ENCODE measurements at regions not wholly inside any gene's neighbourhood (a gene's known extent, or its start where the extent isn't known, plus 50 kb on each side); places are given as distances from the start of the nearest gene placed in this dataset.
"Not testable (repeated sequence)": the region's sequence is repeated elsewhere in the genome, so short reads cannot be mapped to it uniquely, and the experiment has no call there.

DNA sequence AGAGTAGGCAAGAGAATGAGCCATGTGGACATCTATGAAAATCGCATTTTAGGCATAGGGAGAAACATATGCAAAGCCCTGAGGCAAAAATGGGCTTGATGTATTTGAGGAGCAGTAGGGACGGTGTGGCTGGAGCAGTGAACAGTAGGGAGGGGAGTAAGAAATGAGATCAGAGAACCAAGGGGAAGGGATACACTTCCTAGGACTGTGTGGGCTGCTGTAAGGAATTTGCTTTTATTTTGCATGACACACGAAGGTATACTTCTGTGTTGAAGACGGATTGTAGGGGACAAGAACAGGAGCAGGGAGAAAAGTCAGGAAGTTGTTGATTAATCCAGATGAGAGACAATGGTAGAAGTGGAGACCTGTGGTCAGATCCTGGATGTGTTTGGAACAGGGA is 572.1 kb downstream of the JRKL start:
- H3K27ac Mint-ChIP-seq: no peak overlapping the region
- no peak overlapping the region for H3K4me3 Mint-ChIP-seq
- no peaks in the 10 kb centered on the region for H3K4me1 Mint-ChIP-seq
- H3K27me3 Mint-ChIP-seq: no peaks in the 10 kb centered on the region
- DNase-seq: no peak
- H3K9me3 Mint-ChIP-seq: no peaks in the 10 kb centered on the region
- no peaks in the 10 kb centered on the region for H3K36me3 Mint-ChIP-seq

DNA sequence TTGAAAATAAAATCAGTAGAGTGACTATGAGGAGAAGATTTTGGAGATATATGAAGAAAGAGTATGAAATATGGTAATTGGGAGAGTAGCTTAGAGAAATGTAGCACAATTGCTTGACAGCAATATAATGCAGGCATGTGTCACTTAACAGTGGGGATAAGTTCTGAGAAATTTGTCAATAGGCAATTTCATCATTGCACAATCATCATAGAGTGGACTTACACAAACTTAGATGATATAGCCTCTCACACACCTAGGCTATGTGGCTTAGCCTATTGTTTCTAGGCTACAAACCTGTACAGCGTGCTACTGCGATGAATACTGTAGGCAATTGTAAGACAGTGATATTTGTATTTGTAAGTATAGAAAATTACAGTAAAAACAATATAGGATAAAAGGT is 573.6 kb downstream of the JRKL start:
- no peaks in the 10 kb centered on the region for H3K27me3 Mint-ChIP-seq
- H3K4me1 Mint-ChIP-seq: no peaks in the 10 kb centered on the region

DNA sequence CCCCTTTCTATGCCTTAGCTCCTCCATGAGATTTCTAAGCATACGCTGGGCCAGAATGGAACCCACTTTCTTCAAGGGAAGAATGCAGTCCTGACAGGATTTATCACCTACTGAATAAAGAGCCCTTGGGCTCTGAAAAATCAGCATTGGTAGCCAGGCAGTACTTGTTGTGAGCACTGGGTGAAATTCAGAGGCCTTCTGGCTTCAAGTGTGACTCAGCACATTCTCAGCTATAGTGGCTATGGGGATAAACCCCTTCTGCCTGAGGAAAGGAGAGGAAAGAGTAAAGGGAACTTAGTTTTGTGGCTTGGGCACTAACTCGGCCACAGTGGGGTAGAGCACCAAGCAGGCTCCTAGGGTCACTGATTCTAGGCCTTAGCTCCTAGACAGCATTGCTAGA is 574.8 kb downstream of the JRKL start:
- Mint-ChIP-seq H3K4me1 (no peaks in the 10 kb centered on the region), H3K27ac (no peak overlapping the region), H3K4me3 (no peak overlapping the region), H3K36me3 (no peaks in the 10 kb centered on the region), H3K9me3 (no peaks in the 10 kb centered on the region), H3K27me3 (no peaks in the 10 kb centered on the region)
- DNase-seq: no peak

More for the DNA sequence above, 573.6 kb downstream of the JRKL start:
- H3K4me3 Mint-ChIP-seq: no peak overlapping the region
- H3K9me3 Mint-ChIP-seq: no peaks in the 10 kb centered on the region
- DNase-seq: no peak
- no peaks in the 10 kb centered on the region for H3K36me3 Mint-ChIP-seq
- no peak overlapping the region for H3K27ac Mint-ChIP-seq

DNA sequence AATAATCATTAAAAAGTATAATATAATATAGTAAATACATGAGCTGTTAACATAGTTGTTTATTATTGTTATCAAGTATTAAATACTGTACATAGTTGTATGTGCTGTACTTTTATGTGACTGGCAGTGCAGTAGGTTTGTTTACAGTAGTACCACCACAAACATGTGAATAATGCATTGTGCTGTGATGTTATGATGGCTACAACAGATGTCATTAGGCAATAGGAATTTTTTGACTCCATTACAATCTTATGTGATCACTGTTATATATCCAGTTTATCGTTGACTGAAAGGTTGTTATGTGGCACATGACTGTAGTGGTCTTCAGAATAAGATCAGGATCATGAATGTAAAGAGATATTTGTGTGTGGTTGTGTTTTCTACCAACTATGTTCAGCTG is 577.8 kb downstream of the JRKL start:
- Mint-ChIP-seq H3K27ac (no peak overlapping the region), H3K9me3 (no peaks in the 10 kb centered on the region), H3K27me3 (no peaks in the 10 kb centered on the region), H3K36me3 (no peaks in the 10 kb centered on the region), H3K4me1 (no peaks in the 10 kb centered on the region), H3K4me3 (no peak overlapping the region)
- no peak for DNase-seq

DNA sequence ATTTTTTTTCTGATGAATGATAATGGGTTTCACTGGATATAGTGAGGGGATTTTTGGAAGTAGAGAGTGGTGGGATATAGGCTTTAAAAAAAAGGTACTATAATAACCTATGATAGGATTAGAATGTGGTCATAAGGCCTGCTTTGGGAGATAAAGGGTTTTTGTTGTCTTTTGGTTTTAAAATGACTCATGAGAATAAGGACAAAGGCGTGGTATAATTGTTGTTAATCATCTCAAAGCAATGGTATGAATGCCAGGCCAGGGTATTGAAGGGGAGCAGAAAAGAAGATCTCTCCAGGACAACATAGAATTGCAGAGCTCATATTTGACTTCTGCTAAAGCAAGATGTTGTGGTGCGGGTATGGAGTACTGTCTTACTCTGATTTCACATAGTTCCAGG is 579.4 kb downstream of the JRKL start:
- Mint-ChIP-seq H3K4me3 (no peak overlapping the region), H3K27me3 (no peaks in the 10 kb centered on the region), H3K36me3 (no peaks in the 10 kb centered on the region), H3K4me1 (no peaks in the 10 kb centered on the region), H3K27ac (no peak overlapping the region), H3K9me3 (no peaks in the 10 kb centered on the region)
- DNase-seq: no peak

DNA sequence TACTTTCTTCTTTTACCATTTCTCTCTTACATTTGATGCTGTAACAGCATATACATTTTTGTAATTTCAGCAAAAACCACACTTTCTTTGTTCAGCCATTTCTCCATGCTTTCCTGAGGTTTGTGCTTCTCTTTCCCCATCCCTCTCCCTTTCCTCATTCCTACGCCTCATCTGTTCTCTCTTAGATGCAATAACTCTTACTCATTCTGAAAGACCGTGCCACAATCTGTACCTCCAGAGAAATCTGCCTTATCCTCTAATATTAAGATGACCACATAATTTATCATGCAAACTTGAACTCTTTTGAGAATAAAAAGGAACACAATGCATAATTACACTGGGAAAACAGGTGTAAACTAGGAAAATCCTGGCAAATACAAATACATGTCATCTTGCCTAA is 588.9 kb downstream of the JRKL start:
- Mint-ChIP-seq H3K27me3 (no peaks in the 10 kb centered on the region), H3K4me1 (no peaks in the 10 kb centered on the region), H3K9me3 (peaks cover 3% of the 10 kb centered on the region), H3K27ac (no peak overlapping the region), H3K36me3 (no peaks in the 10 kb centered on the region), H3K4me3 (no peak overlapping the region)
- DNase-seq: no peak

DNA sequence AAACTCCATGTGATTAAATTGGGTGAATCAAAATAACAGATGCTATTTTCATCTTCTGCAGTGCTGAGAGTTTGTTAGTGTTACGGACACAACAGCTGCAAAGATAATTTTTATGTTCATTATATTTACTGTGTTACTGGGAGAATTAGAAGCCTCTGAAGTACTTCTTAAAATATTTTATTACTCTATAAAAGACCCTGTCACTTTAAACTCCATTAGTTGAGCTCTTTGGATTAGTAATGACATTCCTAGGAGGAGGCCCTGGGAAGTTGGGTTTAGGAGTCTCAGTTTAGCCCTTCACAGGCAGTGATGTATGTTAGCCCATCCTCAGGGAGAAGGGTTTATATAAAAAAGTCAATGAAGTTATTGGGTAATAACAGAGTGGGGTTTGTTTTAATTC is 596.7 kb downstream of the JRKL start:
- no peaks in the 10 kb centered on the region for H3K4me1 Mint-ChIP-seq
- H3K27ac Mint-ChIP-seq: no peak overlapping the region
- no peak for DNase-seq
- H3K27me3 Mint-ChIP-seq: no peaks in the 10 kb centered on the region
- H3K9me3 Mint-ChIP-seq: no peaks in the 10 kb centered on the region
- H3K36me3 Mint-ChIP-seq: no peaks in the 10 kb centered on the region
- H3K4me3 Mint-ChIP-seq: no peak overlapping the region

DNA sequence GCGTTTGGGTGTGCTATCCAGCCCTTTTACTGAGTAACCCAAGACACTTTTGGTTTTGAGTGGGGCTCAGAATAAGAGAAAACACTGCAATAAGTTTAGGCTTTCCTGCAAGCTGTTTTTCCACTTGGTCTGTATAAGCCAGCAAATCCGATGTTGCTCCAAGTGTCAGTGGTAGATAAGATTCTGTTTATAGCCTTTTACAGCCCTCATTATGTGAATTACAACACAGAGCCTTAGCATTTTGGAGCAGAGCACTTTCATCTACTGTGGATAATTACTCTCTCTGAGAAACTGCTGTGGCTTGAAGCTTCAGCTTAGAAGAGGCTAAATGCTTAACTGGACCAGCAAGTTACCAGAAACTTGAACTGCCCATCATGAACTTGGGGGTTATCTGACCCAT is 601.1 kb downstream of the JRKL start:
- Mint-ChIP-seq H3K27me3 (no peaks in the 10 kb centered on the region), H3K27ac (no peak overlapping the region), H3K4me1 (no peaks in the 10 kb centered on the region), H3K4me3 (no peak overlapping the region), H3K9me3 (no peaks in the 10 kb centered on the region), H3K36me3 (no peaks in the 10 kb centered on the region)
- DNase-seq: no peak

DNA sequence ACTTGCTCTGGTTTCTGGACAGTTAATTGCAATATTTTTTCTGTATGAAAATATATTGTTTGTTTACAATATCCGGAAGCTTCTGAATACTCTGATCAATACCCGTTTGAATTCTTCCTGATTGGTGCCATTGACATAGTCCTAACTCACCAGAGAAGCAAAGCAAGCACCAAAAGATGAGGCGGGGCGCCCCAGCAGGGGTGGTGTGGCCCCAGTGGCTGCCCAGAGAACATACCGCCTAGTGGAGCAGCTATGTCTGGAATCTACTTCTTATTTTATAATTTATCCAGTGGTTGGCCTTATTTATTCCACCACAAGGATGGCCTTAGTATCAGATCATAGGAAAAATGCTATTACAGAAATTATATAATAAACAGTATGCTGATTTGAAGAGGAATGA is 610.7 kb downstream of the JRKL start:
- H3K4me1 Mint-ChIP-seq: no peaks in the 10 kb centered on the region
- H3K9me3 Mint-ChIP-seq: no peaks in the 10 kb centered on the region
- H3K27me3 Mint-ChIP-seq: no peaks in the 10 kb centered on the region
- H3K36me3 Mint-ChIP-seq: no peaks in the 10 kb centered on the region
- no peak overlapping the region for H3K4me3 Mint-ChIP-seq
- DNase-seq: no peak
- H3K27ac Mint-ChIP-seq: no peak overlapping the region

DNA sequence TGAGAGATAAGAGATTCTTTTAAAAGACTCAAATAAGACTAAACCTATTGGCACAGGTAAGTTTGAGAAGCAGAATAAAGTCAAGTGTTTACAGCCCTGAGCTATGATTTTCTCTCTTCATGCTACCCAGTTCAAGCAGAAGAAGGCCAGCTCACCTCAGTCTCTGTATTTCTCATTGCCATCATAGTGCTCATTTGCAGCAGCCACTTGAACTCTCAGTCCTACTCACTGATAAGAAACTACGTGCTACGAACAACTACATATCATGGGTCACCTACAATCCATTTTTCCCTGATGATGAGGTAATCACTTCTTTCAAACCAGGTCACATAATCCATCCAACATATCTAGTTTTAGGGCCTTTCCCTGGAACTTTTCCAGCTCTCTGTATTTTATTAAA is 617.5 kb downstream of the JRKL start:
- Mint-ChIP-seq H3K27ac (no peak overlapping the region), H3K4me1 (no peaks in the 10 kb centered on the region), H3K27me3 (no peaks in the 10 kb centered on the region), H3K9me3 (no peaks in the 10 kb centered on the region), H3K4me3 (no peak overlapping the region), H3K36me3 (no peaks in the 10 kb centered on the region)
- no peak for DNase-seq

DNA sequence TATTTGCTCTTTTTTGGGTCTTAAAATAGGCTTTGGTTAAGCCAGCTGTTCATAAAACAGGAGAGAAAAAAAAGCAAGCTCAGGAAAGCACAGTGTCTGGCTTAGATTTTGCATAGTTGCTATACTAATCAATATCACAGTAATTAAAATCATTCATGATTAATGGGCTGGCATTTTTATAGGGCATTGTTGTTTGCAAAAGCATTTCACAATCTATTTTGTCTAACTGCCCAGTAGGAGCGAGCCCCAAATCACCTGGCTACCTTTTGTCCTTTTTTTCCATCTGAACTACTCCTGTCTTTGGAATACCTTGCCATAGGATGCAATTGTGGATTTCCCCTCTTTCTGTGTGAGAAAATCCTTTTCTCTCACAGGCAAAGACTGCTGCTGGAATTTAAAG is 619.8 kb downstream of the JRKL start:
- H3K4me1 Mint-ChIP-seq: no peaks in the 10 kb centered on the region
- H3K27me3 Mint-ChIP-seq: no peaks in the 10 kb centered on the region
- no peaks in the 10 kb centered on the region for H3K9me3 Mint-ChIP-seq
- H3K27ac Mint-ChIP-seq: no peak overlapping the region
- no peak overlapping the region for H3K4me3 Mint-ChIP-seq
- H3K36me3 Mint-ChIP-seq: no peaks in the 10 kb centered on the region
- no peak for DNase-seq

DNA sequence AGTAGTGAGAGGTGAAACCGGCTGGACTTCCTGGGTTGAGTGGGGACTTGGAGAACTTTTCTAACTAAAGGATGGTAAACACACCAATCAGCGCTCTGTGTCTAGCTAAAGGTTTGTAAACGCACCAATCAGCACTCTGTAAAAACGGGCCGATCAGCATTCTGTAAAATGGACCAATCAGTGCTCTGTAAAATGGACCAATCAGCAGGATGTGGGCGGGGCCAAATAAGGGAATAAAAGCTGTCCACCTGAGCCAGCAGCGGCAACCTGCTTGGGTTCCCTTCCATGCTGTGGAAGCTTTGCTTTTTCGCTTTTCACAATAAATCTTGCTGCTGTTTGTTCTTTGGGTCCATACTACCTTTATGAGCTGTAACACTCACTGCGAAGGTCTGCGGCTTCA is 621.2 kb downstream of the JRKL start:
- not testable (repeated sequence) for DNase-seq, H3K4me3 Mint-ChIP-seq, H3K27me3 Mint-ChIP-seq, H3K27ac Mint-ChIP-seq, H3K4me1 Mint-ChIP-seq, H3K9me3 Mint-ChIP-seq, H3K36me3 Mint-ChIP-seq

DNA sequence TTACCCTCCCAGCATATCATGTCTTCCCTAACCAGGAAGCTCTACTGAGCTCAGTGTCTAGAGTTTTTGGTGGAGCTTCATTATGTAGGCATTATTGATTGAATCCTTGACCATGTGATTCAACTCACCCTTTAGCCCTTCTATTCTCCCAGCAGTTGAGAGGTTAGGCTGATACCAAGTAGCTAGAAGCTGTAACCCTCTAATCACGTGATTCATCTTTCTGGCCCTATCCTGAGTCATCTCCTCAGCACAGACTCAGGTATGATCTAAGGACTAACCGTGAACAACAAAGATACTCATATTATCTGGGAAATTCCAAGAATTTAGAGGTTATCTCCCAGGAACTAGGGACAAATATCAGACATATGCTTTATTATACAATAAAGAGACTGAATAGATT is 625.5 kb downstream of the JRKL start:
- H3K4me3 Mint-ChIP-seq: no peak overlapping the region
- H3K4me1 Mint-ChIP-seq: no peaks in the 10 kb centered on the region
- H3K27ac Mint-ChIP-seq: no peak overlapping the region

DNA sequence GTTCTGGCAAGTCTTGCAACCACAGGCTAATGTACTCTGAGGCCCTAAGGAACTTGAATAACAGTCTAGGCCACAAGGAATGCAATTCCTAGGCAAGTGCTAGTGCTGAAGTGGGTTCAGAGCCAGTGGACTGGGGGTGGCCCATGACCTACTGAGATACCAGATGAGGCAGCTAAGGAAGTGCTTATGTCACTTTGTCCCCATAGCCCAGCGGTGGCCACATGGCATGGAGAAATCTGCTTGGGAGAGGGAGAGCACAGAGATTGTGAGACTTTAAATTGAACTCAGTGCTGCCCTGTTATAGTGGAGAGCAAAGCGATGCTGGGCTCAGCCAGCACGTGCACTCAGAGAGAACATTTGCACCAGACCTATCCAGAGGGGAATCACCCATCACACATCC is 629.5 kb downstream of the JRKL start:
- no peaks in the 10 kb centered on the region for H3K27me3 Mint-ChIP-seq
- H3K36me3 Mint-ChIP-seq: no peaks in the 10 kb centered on the region
- H3K9me3 Mint-ChIP-seq: peaks cover 7% of the 10 kb centered on the region
- H3K4me3 Mint-ChIP-seq: no peak overlapping the region
- DNase-seq: no peak
- no peaks in the 10 kb centered on the region for H3K4me1 Mint-ChIP-seq
- H3K27ac Mint-ChIP-seq: no peak overlapping the region

More for the DNA sequence above, 625.5 kb downstream of the JRKL start:
- no peak for DNase-seq
- H3K27me3 Mint-ChIP-seq: no peaks in the 10 kb centered on the region
- H3K9me3 Mint-ChIP-seq: peaks cover 4% of the 10 kb centered on the region
- H3K36me3 Mint-ChIP-seq: no peaks in the 10 kb centered on the region

DNA sequence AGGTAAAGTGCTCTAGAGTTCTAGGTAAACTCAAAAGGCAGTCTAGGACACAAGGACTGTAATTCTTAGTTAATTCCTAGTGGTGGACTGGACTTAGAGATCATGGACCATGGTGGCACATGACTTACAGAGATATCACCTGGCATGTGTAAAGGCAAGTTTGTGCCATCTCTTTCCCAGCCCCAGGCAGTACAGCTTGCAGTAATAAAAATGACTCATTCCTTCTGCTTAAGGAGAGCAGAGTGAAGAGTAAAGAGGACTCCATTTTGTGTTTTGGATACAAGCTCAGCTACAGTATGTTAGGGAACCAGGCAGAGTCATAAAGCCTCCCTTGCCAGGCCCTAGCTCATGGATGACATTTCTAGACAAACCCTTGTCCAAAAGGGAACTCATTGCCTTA is 629.9 kb downstream of the JRKL start:
- Mint-ChIP-seq H3K27me3 (no peaks in the 10 kb centered on the region), H3K27ac (no peak overlapping the region), H3K9me3 (peaks cover 7% of the 10 kb centered on the region), H3K4me3 (no peak overlapping the region), H3K36me3 (no peaks in the 10 kb centered on the region), H3K4me1 (no peaks in the 10 kb centered on the region)
- DNase-seq: no peak

DNA sequence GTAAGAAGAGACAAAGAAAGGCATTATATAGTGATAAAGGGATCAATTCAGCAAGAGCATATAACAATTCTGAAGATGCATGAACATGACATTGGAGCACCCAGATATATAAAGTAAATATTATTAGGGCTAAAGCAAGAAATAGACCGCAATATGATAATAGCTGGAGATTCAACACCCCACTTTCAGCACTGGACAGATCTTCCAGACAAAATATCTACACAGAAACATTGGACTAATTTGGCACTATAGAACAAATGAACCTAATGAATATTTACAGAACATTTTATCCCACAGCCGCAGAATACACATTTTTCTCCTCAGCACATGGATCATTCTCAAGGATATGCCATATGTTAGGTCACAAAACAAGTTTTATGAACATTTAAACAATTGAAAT is 633.1 kb downstream of the JRKL start:
- no peaks in the 10 kb centered on the region for H3K36me3 Mint-ChIP-seq
- no peaks in the 10 kb centered on the region for H3K27me3 Mint-ChIP-seq
- peaks cover 10% of the 10 kb centered on the region for H3K9me3 Mint-ChIP-seq
- no peak overlapping the region for H3K27ac Mint-ChIP-seq
- DNase-seq: no peak
- no peaks in the 10 kb centered on the region for H3K4me1 Mint-ChIP-seq
- no peak overlapping the region for H3K4me3 Mint-ChIP-seq

DNA sequence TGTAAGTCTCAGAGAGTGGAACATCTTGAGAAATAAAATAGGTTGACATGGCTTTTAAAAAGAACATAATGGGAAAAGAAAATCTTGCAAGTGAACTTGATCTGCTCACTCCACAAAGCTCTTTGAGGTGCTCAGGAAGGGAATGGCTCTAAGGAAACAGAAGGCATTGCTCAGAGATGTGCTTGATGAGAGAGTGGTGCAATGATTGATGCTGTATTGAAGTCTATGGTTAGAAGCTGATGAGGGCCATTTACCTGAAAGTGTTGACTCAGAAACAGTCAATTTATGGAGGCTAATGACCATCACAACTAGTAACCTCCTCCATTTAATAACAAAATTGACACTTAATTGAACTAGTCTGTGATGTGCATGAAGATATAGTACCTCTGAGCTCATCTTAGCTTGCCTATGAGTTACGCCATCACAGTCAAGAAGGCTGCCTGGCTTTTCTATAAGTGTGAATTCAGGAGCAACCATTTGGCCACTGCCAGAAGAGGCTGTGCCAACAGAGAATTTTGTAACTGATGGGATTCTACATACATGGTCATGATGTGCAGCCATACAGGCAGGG is 639.1 kb downstream of the JRKL start:
- H3K27ac Mint-ChIP-seq: no peak overlapping the region
- no peak for DNase-seq
- no peak overlapping the region for H3K4me3 Mint-ChIP-seq
- peaks cover 3% of the 10 kb centered on the region for H3K9me3 Mint-ChIP-seq
- no peaks in the 10 kb centered on the region for H3K27me3 Mint-ChIP-seq
- no peaks in the 10 kb centered on the region for H3K36me3 Mint-ChIP-seq
- no peaks in the 10 kb centered on the region for H3K4me1 Mint-ChIP-seq
